ENCODE measurements at regions not wholly inside any gene's neighbourhood (a gene's known extent, or its start where the extent isn't known, plus 50 kb on each side); places are given as distances from the start of the nearest gene placed in this dataset.
A peak's percentile ranks its signal among the peaks of the same experiment; 100 is the strongest.

- H3K27me3 ChIP-seq (ENCODE audit: control insufficient read depth in 2 of 2, insufficient read depth in 1 of 2, low read length in 1 of 2): no peaks in the 10 kb centered on the region
- 73% methylated on average over 1 of the region's 1 CpG for WGBS
Observed at GRCh38 chr11:97254790-97255189, 865.0 kb downstream of the JRKL start.

GRCh38 chr11:97259434-97259833 lies 869.6 kb downstream of the JRKL start:
- Histone ChIP-seq H3K4me3 (ENCODE audit: low read length in 2 of 2) (no peak overlapping the region), H3K9me3 (ENCODE audit: control insufficient read depth in 2 of 2, insufficient read depth in 1 of 2, low read length in 1 of 2) (no peaks in the 10 kb centered on the region), H3K27me3 (ENCODE audit: control insufficient read depth in 2 of 2, insufficient read depth in 1 of 2, low read length in 1 of 2) (no peaks in the 10 kb centered on the region), H3K27ac (ENCODE audit: low read depth in 1 of 2, low read length in 1 of 2) (no peak overlapping the region), H3K4me1 (ENCODE audit: control insufficient read depth in 2 of 2, insufficient read depth in 2 of 2, low read length in 2 of 2) (no peaks in the 10 kb centered on the region), H3K36me3 (ENCODE audit: control insufficient read depth in 2 of 2, insufficient read depth in 2 of 2, low read length in 1 of 2) (no peaks in the 10 kb centered on the region)
- whole genome bisulfite sequencing: 97% methylated on average over 3 of the region's 3 CpGs
- no peak for DNase-seq (ENCODE audit: low read depth in 6 of 9, low spot score in 9 of 9)

More at GRCh38 chr11:97254790-97255189, 865.0 kb downstream of the JRKL start:
- no peak for DNase-seq (ENCODE audit: low read depth in 6 of 9, low spot score in 9 of 9)
- no peaks in the 10 kb centered on the region for H3K4me1 ChIP-seq (ENCODE audit: control insufficient read depth in 2 of 2, insufficient read depth in 2 of 2, low read length in 2 of 2)
- no peaks in the 10 kb centered on the region for H3K36me3 ChIP-seq (ENCODE audit: control insufficient read depth in 2 of 2, insufficient read depth in 2 of 2, low read length in 1 of 2)
- H3K27ac ChIP-seq (ENCODE audit: low read depth in 1 of 2, low read length in 1 of 2): no peak overlapping the region
- H3K9me3 ChIP-seq (ENCODE audit: control insufficient read depth in 2 of 2, insufficient read depth in 1 of 2, low read length in 1 of 2): no peaks in the 10 kb centered on the region
- H3K4me3 ChIP-seq (ENCODE audit: low read length in 2 of 2): no peak overlapping the region

GRCh38 chr11:97259884-97260283 lies 870.1 kb downstream of the JRKL start:
- no peak for DNase-seq (ENCODE audit: low read depth in 6 of 9, low spot score in 9 of 9)
- Histone ChIP-seq H3K4me3 (ENCODE audit: low read length in 2 of 2) (no peak overlapping the region), H3K9me3 (ENCODE audit: control insufficient read depth in 2 of 2, insufficient read depth in 1 of 2, low read length in 1 of 2) (no peaks in the 10 kb centered on the region), H3K4me1 (ENCODE audit: control insufficient read depth in 2 of 2, insufficient read depth in 2 of 2, low read length in 2 of 2) (no peaks in the 10 kb centered on the region), H3K36me3 (ENCODE audit: control insufficient read depth in 2 of 2, insufficient read depth in 2 of 2, low read length in 1 of 2) (no peaks in the 10 kb centered on the region), H3K27ac (ENCODE audit: low read depth in 1 of 2, low read length in 1 of 2) (no peak overlapping the region), H3K27me3 (ENCODE audit: control insufficient read depth in 2 of 2, insufficient read depth in 1 of 2, low read length in 1 of 2) (no peaks in the 10 kb centered on the region)
- WGBS: 92% methylated on average over 3 of the region's 3 CpGs

- H3K4me1 ChIP-seq (ENCODE audit: control insufficient read depth in 2 of 2, insufficient read depth in 2 of 2, low read length in 2 of 2): no peaks in the 10 kb centered on the region
- no peak for DNase-seq (ENCODE audit: low read depth in 6 of 9, low spot score in 9 of 9)
- no peak overlapping the region for H3K27ac ChIP-seq (ENCODE audit: low read depth in 1 of 2, low read length in 1 of 2)
- no peaks in the 10 kb centered on the region for H3K36me3 ChIP-seq (ENCODE audit: control insufficient read depth in 2 of 2, insufficient read depth in 2 of 2, low read length in 1 of 2)
- 74% methylated on average over 5 of the region's 5 CpGs for WGBS
- H3K4me3 ChIP-seq (ENCODE audit: low read length in 2 of 2): no peak overlapping the region
- no peaks in the 10 kb centered on the region for H3K27me3 ChIP-seq (ENCODE audit: control insufficient read depth in 2 of 2, insufficient read depth in 1 of 2, low read length in 1 of 2)
- H3K9me3 ChIP-seq (ENCODE audit: control insufficient read depth in 2 of 2, insufficient read depth in 1 of 2, low read length in 1 of 2): no peaks in the 10 kb centered on the region
Observed at GRCh38 chr11:97263183-97263858, 873.5 kb downstream of the JRKL start.

GRCh38 chr11:97269527-97269926 lies 879.7 kb downstream of the JRKL start:
- no peaks in the 10 kb centered on the region for H3K4me1 ChIP-seq (ENCODE audit: control insufficient read depth in 2 of 2, insufficient read depth in 2 of 2, low read length in 2 of 2)
- no peaks in the 10 kb centered on the region for H3K27me3 ChIP-seq (ENCODE audit: control insufficient read depth in 2 of 2, insufficient read depth in 1 of 2, low read length in 1 of 2)
- DNase-seq (ENCODE audit: low read depth in 6 of 9, low spot score in 9 of 9): no peak
- 75% methylated on average over 4 of the region's 4 CpGs for WGBS
- no peak overlapping the region for H3K27ac ChIP-seq (ENCODE audit: low read depth in 1 of 2, low read length in 1 of 2)
- no peak overlapping the region for H3K4me3 ChIP-seq (ENCODE audit: low read length in 2 of 2)
- H3K9me3 ChIP-seq (ENCODE audit: control insufficient read depth in 2 of 2, insufficient read depth in 1 of 2, low read length in 1 of 2): peaks cover 0 to 8% of the 10 kb centered on the region in 2 donors
- no peaks in the 10 kb centered on the region for H3K36me3 ChIP-seq (ENCODE audit: control insufficient read depth in 2 of 2, insufficient read depth in 2 of 2, low read length in 1 of 2)

GRCh38 chr11:97279341-97279740 lies 889.5 kb downstream of the JRKL start:
- Histone ChIP-seq H3K4me1 (ENCODE audit: control insufficient read depth in 2 of 2, insufficient read depth in 2 of 2, low read length in 2 of 2) (no peaks in the 10 kb centered on the region), H3K9me3 (ENCODE audit: control insufficient read depth in 2 of 2, insufficient read depth in 1 of 2, low read length in 1 of 2) (no peaks in the 10 kb centered on the region), H3K27me3 (ENCODE audit: control insufficient read depth in 2 of 2, insufficient read depth in 1 of 2, low read length in 1 of 2) (no peaks in the 10 kb centered on the region), H3K4me3 (ENCODE audit: low read length in 2 of 2) (no peak overlapping the region), H3K27ac (ENCODE audit: low read depth in 1 of 2, low read length in 1 of 2) (no peak overlapping the region), H3K36me3 (ENCODE audit: control insufficient read depth in 2 of 2, insufficient read depth in 2 of 2, low read length in 1 of 2) (no peaks in the 10 kb centered on the region)
- WGBS: 94% methylated on average over 4 of the region's 4 CpGs
- DNase-seq (ENCODE audit: low read depth in 6 of 9, low spot score in 9 of 9): no peak

- Histone ChIP-seq H3K9me3 (ENCODE audit: control insufficient read depth in 2 of 2, insufficient read depth in 1 of 2, low read length in 1 of 2) (no peaks in the 10 kb centered on the region), H3K27me3 (ENCODE audit: control insufficient read depth in 2 of 2, insufficient read depth in 1 of 2, low read length in 1 of 2) (no peaks in the 10 kb centered on the region), H3K4me3 (ENCODE audit: low read length in 2 of 2) (no peak overlapping the region), H3K36me3 (ENCODE audit: control insufficient read depth in 2 of 2, insufficient read depth in 2 of 2, low read length in 1 of 2) (no peaks in the 10 kb centered on the region), H3K27ac (ENCODE audit: low read depth in 1 of 2, low read length in 1 of 2) (no peak overlapping the region), H3K4me1 (ENCODE audit: control insufficient read depth in 2 of 2, insufficient read depth in 2 of 2, low read length in 2 of 2) (no peaks in the 10 kb centered on the region)
- 89% methylated on average over 2 of the region's 2 CpGs for WGBS
- no peak for DNase-seq (ENCODE audit: low read depth in 6 of 9, low spot score in 9 of 9)
Observed at GRCh38 chr11:97280347-97280746, 890.5 kb downstream of the JRKL start.

- WGBS: 90% methylated on average over 2 of the region's 2 CpGs
- Histone ChIP-seq H3K27me3 (ENCODE audit: control insufficient read depth in 2 of 2, insufficient read depth in 1 of 2, low read length in 1 of 2) (no peaks in the 10 kb centered on the region), H3K9me3 (ENCODE audit: control insufficient read depth in 2 of 2, insufficient read depth in 1 of 2, low read length in 1 of 2) (no peaks in the 10 kb centered on the region), H3K4me1 (ENCODE audit: control insufficient read depth in 2 of 2, insufficient read depth in 2 of 2, low read length in 2 of 2) (no peaks in the 10 kb centered on the region), H3K27ac (ENCODE audit: low read depth in 1 of 2, low read length in 1 of 2) (no peak overlapping the region), H3K4me3 (ENCODE audit: low read length in 2 of 2) (no peak overlapping the region), H3K36me3 (ENCODE audit: control insufficient read depth in 2 of 2, insufficient read depth in 2 of 2, low read length in 1 of 2) (no peaks in the 10 kb centered on the region)
- no peak for DNase-seq (ENCODE audit: low read depth in 6 of 9, low spot score in 9 of 9)
Observed at GRCh38 chr11:97289823-97290222, 900.0 kb downstream of the JRKL start.

- DNase-seq (ENCODE audit: low read depth in 6 of 9, low spot score in 9 of 9): peak in 2 of 9 donors; percentile 4
- Histone ChIP-seq H3K27ac (ENCODE audit: low read depth in 1 of 2, low read length in 1 of 2) (peak overlapping the region in 1 of 2 donors; percentile 18), H3K27me3 (ENCODE audit: control insufficient read depth in 2 of 2, insufficient read depth in 1 of 2, low read length in 1 of 2) (no peaks in the 10 kb centered on the region), H3K9me3 (ENCODE audit: control insufficient read depth in 2 of 2, insufficient read depth in 1 of 2, low read length in 1 of 2) (no peaks in the 10 kb centered on the region), H3K4me3 (ENCODE audit: low read length in 2 of 2) (no peak overlapping the region), H3K4me1 (ENCODE audit: control insufficient read depth in 2 of 2, insufficient read depth in 2 of 2, low read length in 2 of 2) (no peaks in the 10 kb centered on the region), H3K36me3 (ENCODE audit: control insufficient read depth in 2 of 2, insufficient read depth in 2 of 2, low read length in 1 of 2) (no peaks in the 10 kb centered on the region)
- WGBS: 88% methylated on average over 3 of the region's 3 CpGs
Observed at GRCh38 chr11:97290464-97291041, 900.7 kb downstream of the JRKL start.
